ENCODE measurements at regions not wholly inside any gene's neighbourhood (a gene's known extent, or its start where the extent isn't known, plus 50 kb on each side); places are given as distances from the start of the nearest gene placed in this dataset.

DNA sequence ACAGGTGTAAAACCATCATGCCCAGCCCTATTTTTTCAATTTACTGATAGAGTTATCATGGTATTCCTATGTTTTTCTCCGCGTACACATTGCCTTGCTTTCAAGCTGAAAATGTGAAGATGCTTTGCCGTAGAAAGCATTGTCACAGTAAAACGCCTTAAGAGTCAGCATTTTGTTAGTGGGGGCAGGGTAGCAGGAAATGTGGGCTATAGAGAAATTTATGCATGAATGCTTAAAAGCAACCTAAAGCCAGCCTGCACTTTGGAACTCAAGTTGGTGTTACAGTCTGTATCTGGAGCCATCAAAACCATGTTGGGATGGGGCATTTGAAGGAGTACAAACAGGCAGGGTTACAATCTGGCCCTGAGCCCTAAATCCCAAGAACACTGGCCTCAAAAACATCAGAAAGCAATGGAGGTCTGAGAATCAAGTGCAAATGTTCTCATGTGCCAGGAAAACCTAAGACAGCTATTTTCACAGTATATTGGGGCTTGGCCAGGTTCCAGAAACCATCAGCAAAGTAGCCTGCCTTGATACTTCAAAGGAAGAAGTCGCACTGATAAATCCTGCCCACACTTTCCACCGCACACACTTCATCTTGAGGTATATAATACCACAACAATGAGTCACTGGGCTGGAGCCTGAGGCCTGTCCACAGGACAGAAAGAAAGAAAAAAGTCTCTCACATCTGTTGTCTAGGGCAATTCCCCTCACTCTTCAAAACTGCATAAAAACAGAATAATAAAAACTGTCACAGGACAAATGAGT lies 313.8 kb downstream of the ENC1 start:
- TF ChIP-seq, protein P1, sequence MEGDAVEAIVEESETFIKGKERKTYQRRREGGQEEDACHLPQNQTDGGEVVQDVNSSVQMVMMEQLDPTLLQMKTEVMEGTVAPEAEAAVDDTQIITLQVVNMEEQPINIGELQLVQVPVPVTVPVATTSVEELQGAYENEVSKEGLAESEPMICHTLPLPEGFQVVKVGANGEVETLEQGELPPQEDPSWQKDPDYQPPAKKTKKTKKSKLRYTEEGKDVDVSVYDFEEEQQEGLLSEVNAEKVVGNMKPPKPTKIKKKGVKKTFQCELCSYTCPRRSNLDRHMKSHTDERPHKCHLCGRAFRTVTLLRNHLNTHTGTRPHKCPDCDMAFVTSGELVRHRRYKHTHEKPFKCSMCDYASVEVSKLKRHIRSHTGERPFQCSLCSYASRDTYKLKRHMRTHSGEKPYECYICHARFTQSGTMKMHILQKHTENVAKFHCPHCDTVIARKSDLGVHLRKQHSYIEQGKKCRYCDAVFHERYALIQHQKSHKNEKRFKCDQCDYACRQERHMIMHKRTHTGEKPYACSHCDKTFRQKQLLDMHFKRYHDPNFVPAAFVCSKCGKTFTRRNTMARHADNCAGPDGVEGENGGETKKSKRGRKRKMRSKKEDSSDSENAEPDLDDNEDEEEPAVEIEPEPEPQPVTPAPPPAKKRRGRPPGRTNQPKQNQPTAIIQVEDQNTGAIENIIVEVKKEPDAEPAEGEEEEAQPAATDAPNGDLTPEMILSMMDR (IDR thresholded peaks at IDR 0.05): no peak
- TF ChIP-seq POLR2AphosphoS5 (IDR thresholded peaks at IDR 0.05) (no peak), POLR2A (IDR thresholded peaks at IDR 0.05) (no peak), EP300 (IDR thresholded peaks at IDR 0.05) (no peak)
